ENCODE measurements at regions not wholly inside any gene's neighbourhood (a gene's known extent, or its start where the extent isn't known, plus 50 kb on each side); places are given as distances from the start of the nearest gene placed in this dataset.

- peak overlapping the region in 1 of 4 donors; percentile 75 for H3K27ac ChIP-seq
- no peaks in the 10 kb centered on the region for H3K36me3 ChIP-seq
- ATAC-seq = no peak
- no peak for TF ChIP-seq EP300 (IDR thresholded peaks at IDR 0.05)
- TF ChIP-seq CTCF (IDR thresholded peaks at IDR 0.05) = no peak
- no peak for TF ChIP-seq POLR2AphosphoS5 (IDR thresholded peaks at IDR 0.05)
- TF ChIP-seq POLR2A (IDR thresholded peaks at IDR 0.05) = no peak
- peaks cover 7 to 45% (median 7%) of the 10 kb centered on the region in 3 donors for H3K4me1 ChIP-seq
- H3K27me3 ChIP-seq = no peaks in the 10 kb centered on the region
- 85 to 87% methylated on average over 3 of the region's 3 CpGs for WGBS, 2 donors (ENCODE audit: low coverage in 1 of 2)
- no peaks in the 10 kb centered on the region for H3K9me3 ChIP-seq
- H3K4me3 ChIP-seq = no peak overlapping the region
Measured at GRCh38 chr14:51545396-51545795, 106.3 kb upstream of the FRMD6 start.

GRCh38 chr14:51546099-51546498, 105.6 kb upstream of the FRMD6 start:
- H3K4me1 ChIP-seq = peaks cover 7 to 45% (median 7%) of the 10 kb centered on the region in 3 donors
- peak overlapping the region in 3 of 4 donors; percentile 73 to 77 (median 75) for H3K27ac ChIP-seq
- WGBS, 2 donors (ENCODE audit: low coverage in 1 of 2) = 6 to 9% methylated on average over 2 of the region's 2 CpGs
- H3K36me3 ChIP-seq = no peaks in the 10 kb centered on the region
- no peaks in the 10 kb centered on the region for H3K27me3 ChIP-seq
- TF ChIP-seq POLR2AphosphoS5 (IDR thresholded peaks at IDR 0.05) (no peak), CTCF (IDR thresholded peaks at IDR 0.05) (no peak)
- H3K4me3 ChIP-seq = no peak overlapping the region
- no peak for ATAC-seq
- H3K9me3 ChIP-seq = no peaks in the 10 kb centered on the region

- peaks cover 7 to 45% (median 7%) of the 10 kb centered on the region in 3 donors for H3K4me1 ChIP-seq
- H3K9me3 ChIP-seq = no peaks in the 10 kb centered on the region
- H3K27me3 ChIP-seq = no peaks in the 10 kb centered on the region
- H3K4me3 ChIP-seq = no peak overlapping the region
- WGBS, 2 donors (ENCODE audit: low coverage in 1 of 2) = 13 to 26% methylated on average over 2 of the region's 2 CpGs
- TF ChIP-seq POLR2AphosphoS5 (IDR thresholded peaks at IDR 0.05) (no peak), EP300 (IDR thresholded peaks at IDR 0.05) (no peak), POLR2A (IDR thresholded peaks at IDR 0.05) (no peak), CTCF (IDR thresholded peaks at IDR 0.05) (no peak)
- no peaks in the 10 kb centered on the region for H3K36me3 ChIP-seq
- H3K27ac ChIP-seq = peak overlapping the region; percentile 73 to 80 (median 76)
- peak; percentile 16 for ATAC-seq
Measured at GRCh38 chr14:51546603-51547258, 105.0 kb upstream of the FRMD6 start.

GRCh38 chr14:51547260-51547659, 104.5 kb upstream of the FRMD6 start:
- Histone ChIP-seq H3K4me3 (no peak overlapping the region), H3K36me3 (no peaks in the 10 kb centered on the region), H3K9me3 (no peaks in the 10 kb centered on the region), H3K27ac (peak overlapping the region; percentile 73 to 80 (median 76)), H3K4me1 (peaks cover 7 to 45% (median 7%) of the 10 kb centered on the region in 3 donors), H3K27me3 (no peaks in the 10 kb centered on the region)
- ATAC-seq = peak; percentile 96
- TF ChIP-seq EP300 (IDR thresholded peaks at IDR 0.05) (no peak), POLR2AphosphoS5 (IDR thresholded peaks at IDR 0.05) (peak; percentile 95)
- 11 to 16% methylated on average over 3 of the region's 3 CpGs for WGBS, 2 donors (ENCODE audit: low coverage in 1 of 2)

GRCh38 chr14:51547701-51548100, 104.0 kb upstream of the FRMD6 start:
- no peaks in the 10 kb centered on the region for H3K9me3 ChIP-seq
- no peaks in the 10 kb centered on the region for H3K27me3 ChIP-seq
- H3K4me3 ChIP-seq = no peak overlapping the region
- no peak for ATAC-seq
- no peak for TF ChIP-seq CTCF (IDR thresholded peaks at IDR 0.05)
- no peak for TF ChIP-seq EP300 (IDR thresholded peaks at IDR 0.05)
- no peak for TF ChIP-seq POLR2AphosphoS5 (IDR thresholded peaks at IDR 0.05)
- TF ChIP-seq POLR2A (IDR thresholded peaks at IDR 0.05) = no peak
- 43 to 66% methylated on average over 2 of the region's 2 CpGs for WGBS, 2 donors (ENCODE audit: low coverage in 1 of 2)
- H3K27ac ChIP-seq = peak overlapping the region; percentile 73 to 80 (median 76)
- no peaks in the 10 kb centered on the region for H3K36me3 ChIP-seq
- H3K4me1 ChIP-seq = peaks cover 7 to 45% (median 7%) of the 10 kb centered on the region in 3 donors
